K562 (cell line): ENCODE measurements at regions not wholly inside any gene's neighbourhood (a gene's known extent, or its start where the extent isn't known, plus 50 kb on each side); places are given as distances from the start of the nearest gene placed in this dataset.

Experiments used
- ATAC-seq: fragments of 200-7000 bp; cut with Tn5 transposase; 3 replicates; pipeline ENCODE4 v1.9.1; 2020; ENCODE audit warnings: moderate library complexity
- BruUV-seq: library from RNA; stranded (reverse); fragments of 400-500 nt; replicated peaks from 2 replicates; lab custom pipeline; 2021; lab: Mats Ljungman, UMichigan
- CTCF ChIA-PET: fragments of 300-600 bp; formaldehyde crosslinking; extraction: SDS; loops from one replicate; lab custom pipeline; 2021; ENCODE audit warnings: low intra/inter-chr PET ratio; lab: Yijun Ruan, JAX
- POLR2A ChIA-PET: fragments of 300-600, 350-650 bp; sonication (Branson Sonifier 250); formaldehyde crosslinking; extraction: SDS; loops from one replicate; lab custom pipeline; 2021; ENCODE audit warnings: antibody characterized with exemption, inconsistent platforms; lab: Yijun Ruan, JAX
- DNase-seq, 4 experiments: peaks; one replicate each; pipeline versions ENCODE4 v3.0.0 to v3.0.0-alpha.2; 2011 to 2018; ENCODE audit warnings: low spot score in 3 of 4, mixed read lengths in 3 of 4; ENCODE audit errors: extremely low read depth in 1 of 4
- FAIRE-seq: peaks from 2 replicates; lab custom pipeline; 2011; peaks lifted over from hg19 to GRCh38; lab: Jason Lieb, UNC
- H2AFZ ChIP-seq: 2 replicates; pipeline ENCODE4 v1.6.0; 2011; ENCODE audit warnings: low read depth, low read length, control low read depth, inconsistent platforms
- H3K27ac ChIP-seq: fragments of 200-600 bp; 3 replicates; pipeline ENCODE4 v1.8.0; 2011; ENCODE audit warnings: low read depth, mild to moderate bottlenecking, control low read depth, inconsistent platforms, low read length, moderate library complexity, mixed read lengths; ENCODE audit errors: extremely low read depth
- H3K27me3 ChIP-seq, 2 experiments: fragments of 300-600 bp in 1 of 2; 2 replicates in 1 of 2; 3 replicates in 1 of 2; pipeline versions ENCODE4 v1.6.0 to v1.8.0; 2011; ENCODE audit warnings: inconsistent platforms in 2 of 2, low read length in 2 of 2, mild to moderate bottlenecking in 1 of 2, mixed read lengths in 1 of 2, moderate library complexity in 1 of 2; ENCODE audit not compliant: control insufficient read depth in 2 of 2, insufficient read depth in 2 of 2
- H3K36me3 ChIP-seq: fragments of 300-600 bp; 3 replicates; pipeline ENCODE4 v1.8.0; 2011; ENCODE audit warnings: mild to moderate bottlenecking, low read length, inconsistent platforms; ENCODE audit not compliant: control insufficient read depth, insufficient read depth
- H3K4me1 ChIP-seq, 2 experiments: fragments of 200-600 bp in 1 of 2; replicated peaks in 1 of 2; 2 replicates in 1 of 2; 3 replicates in 1 of 2; pipeline versions ENCODE4 v1.5.1 to v1.8.0; 2011; ENCODE audit warnings: inconsistent platforms in 2 of 2, low read length in 2 of 2, mild to moderate bottlenecking in 1 of 2, mixed read lengths in 1 of 2, moderate library complexity in 1 of 2; ENCODE audit not compliant: control insufficient read depth in 2 of 2, insufficient read depth in 2 of 2
- H3K4me2 ChIP-seq: 2 replicates; pipeline ENCODE4 v1.6.1; 2011; ENCODE audit warnings: low read length, control low read depth, inconsistent platforms, mixed read lengths; ENCODE audit not compliant: insufficient read depth
- H3K4me3 ChIP-seq: fragments of 200-600 bp; sonication (generic), shearing (Covaris generic); 2 replicates; pipeline ENCODE4 v1.5.1; 2016; ENCODE audit warnings: control low read depth, inconsistent platforms
- H3K79me2 ChIP-seq: fragments of 200-600 bp; 3 replicates; pipeline ENCODE4 v1.8.0; 2011; ENCODE audit warnings: low read length, inconsistent platforms; ENCODE audit not compliant: control insufficient read depth, insufficient read depth
- H3K9ac ChIP-seq, 2 experiments: 2 replicates each; pipeline versions ENCODE4 v1.6.0 to v1.6.1; 2011; ENCODE audit warnings: low read depth in 2 of 2, low read length in 2 of 2, control low read depth in 1 of 2, inconsistent platforms in 1 of 2, mild to moderate bottlenecking in 1 of 2, mixed read lengths in 1 of 2; ENCODE audit not compliant: insufficient read depth in 1 of 2
- H3K9me1 ChIP-seq: one replicate; pipeline ENCODE4 v1.6.0; 2011; ENCODE audit warnings: inconsistent platforms, mild to moderate bottlenecking, low read length, moderate library complexity; ENCODE audit not compliant: control insufficient read depth, insufficient read depth
- H3K9me3 ChIP-seq: replicated peaks from 2 replicates; pipeline ENCODE4 v1.5.1; 2011; ENCODE audit warnings: low read depth, low read length, inconsistent platforms; ENCODE audit not compliant: control insufficient read depth, insufficient read depth
- H4K20me1 ChIP-seq: replicated peaks from 2 replicates; pipeline ENCODE4 v1.6.1; 2011; ENCODE audit warnings: low read length, inconsistent platforms, mixed read lengths; ENCODE audit not compliant: control insufficient read depth, insufficient read depth
- CCNT2 ChIP-seq: IDR thresholded peaks from 2 replicates; pipeline ENCODE4 v1.6.1; 2011; ENCODE audit warnings: borderline replicate concordance, low read depth, mild to moderate bottlenecking, moderate library complexity, mixed read lengths, low read length; ENCODE audit not compliant: insufficient read length; ENCODE audit errors: extremely low read depth
- KLF16 ChIP-seq: IDR thresholded peaks from 2 replicates; pipeline ENCODE4 v1.6.1; 2016; ENCODE audit warnings: antibody characterized with exemption
- LARP7 ChIP-seq: fragments of 450-650 bp; IDR thresholded peaks from 2 replicates; pipeline ENCODE4 v1.6.1; 2016
- PHTF2 ChIP-seq: fragments of 250-450 bp; sonication (Bioruptor Pico); IDR thresholded peaks from 2 replicates; pipeline ENCODE4 v1.5.0; 2021; ENCODE audit warnings: mild to moderate bottlenecking
- RBM39 ChIP-seq: fragments of 200-400 bp; formaldehyde crosslinking; optimal IDR thresholded peaks from 2 replicates; pipeline ENCODE3; 2018; ENCODE audit warnings: low read depth, low read length
- ZKSCAN8 ChIP-seq: fragments of 200-800 bp; sonication (Bioruptor generic); IDR thresholded peaks from 2 replicates; pipeline ENCODE4 v1.6.1; 2016; ENCODE audit warnings: missing genetic modification characterization, missing compliant biosample characterization
- ZNF175 ChIP-seq: fragments of 200-800 bp; sonication (Bioruptor generic); IDR thresholded peaks from 2 replicates; pipeline ENCODE4 v1.6.1; 2016; ENCODE audit warnings: low read depth, mild to moderate bottlenecking, missing genetic modification characterization, missing compliant biosample characterization
- WGBS: fragments of 100-300 bp; shearing (Covaris generic); methylation state at CpG from one replicate; pipeline ENCODE4 v1.1.6; 2016; ENCODE audit warnings: low coverage, mixed read lengths; ENCODE audit not compliant: insufficient coverage; ENCODE audit errors: missing lambda C conversion rate; 5-methylcytosine and 5-hydroxymethylcytosine counted together
- in situ Hi-C: fragments of 300-500 bp; cut with MboI; formaldehyde crosslinking; loops from 4 replicates; pipeline ENCODE4 v1.15.0; 2018; ENCODE audit warnings: inconsistent platforms, mixed read lengths
- intact Hi-C: fragments of 100-400 bp; cut with micrococcal nuclease; formaldehyde crosslinking; loops from 2 replicates; pipeline ENCODE4 v1.14.2; 2022
- TF ChIP-seq, protein P1 (sequence below): fragments of 250-450 bp; sonication (Bioruptor Pico); IDR thresholded peaks from 2 replicates; pipeline ENCODE4 v1.6.1; 2021; ENCODE audit warnings: mild to moderate bottlenecking

DNA sequence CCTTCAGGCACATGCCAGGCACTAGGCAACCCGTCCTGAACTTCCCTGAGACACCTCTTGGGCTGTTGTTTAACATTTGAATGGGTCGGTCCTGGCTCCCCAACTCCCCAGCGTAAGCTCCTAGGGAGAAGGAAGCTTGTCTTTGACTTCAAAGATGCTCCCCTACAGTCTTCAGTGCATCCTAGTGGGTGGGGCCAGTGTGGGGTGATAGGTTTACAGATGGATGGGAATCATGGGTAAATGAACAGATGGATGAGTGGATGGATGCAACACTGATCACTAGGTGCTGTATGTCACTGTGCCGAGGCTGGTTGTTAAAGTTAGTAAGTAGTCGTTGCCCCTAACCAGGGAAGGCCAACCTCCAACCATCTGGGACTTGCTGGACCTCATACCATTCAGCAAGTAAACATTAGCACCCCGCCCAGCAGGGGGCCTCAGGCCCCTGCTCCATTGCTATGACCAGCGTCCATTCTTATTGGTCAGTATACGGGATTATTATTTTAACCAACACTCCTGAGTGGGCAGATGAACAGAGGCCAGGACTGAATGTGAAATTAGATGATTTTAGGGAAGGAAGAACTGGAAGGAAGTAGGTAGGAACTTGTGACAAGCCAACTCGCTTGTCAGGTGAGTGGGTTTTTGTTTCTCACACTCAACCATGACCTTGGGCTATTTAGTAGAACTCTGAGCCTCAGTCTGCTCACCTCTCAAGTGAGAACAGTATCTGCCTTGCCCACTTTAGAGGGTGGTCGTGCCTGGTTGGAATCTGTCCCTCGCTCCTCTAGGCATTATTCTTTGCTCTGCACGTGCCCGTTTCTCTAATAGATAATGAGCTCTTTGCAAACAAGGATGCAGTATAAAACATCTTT is 82.9 kb upstream of the FOXP4 start (continued):
- TF ChIP-seq KLF16, result peak; percentile 8; the same call in 1 of the 2 replicates
- no peak for TF ChIP-seq RBM39
- TF ChIP-seq ZNF175 (CRISPR knock-in tag), result no peak
- no peak for TF ChIP-seq ZKSCAN8
- TF ChIP-seq LARP7, result no peak
- no peak for TF ChIP-seq PHTF2 (CRISPR knock-in tag)

- Histone ChIP-seq H3K36me3 (no peaks in the 10 kb centered on the region), H3K27me3 (peaks cover 21 to 48% of the 10 kb centered on the region in 2 experiments; a peak in 4 of 5 replicates), H3K4me2 (no peak overlapping the region), H3K9ac (no peak overlapping the region), H3K4me3 (no peak overlapping the region), H3K9me1 (no peaks in the 10 kb centered on the region), H3K27ac (no peak overlapping the region), H4K20me1 (peaks cover 12% of the 10 kb centered on the region), H3K79me2 (no peaks in the 10 kb centered on the region), H3K4me1 (no peaks in the 10 kb centered on the region), H2AFZ (no peak overlapping the region), H3K9me3 (no peaks in the 10 kb centered on the region)
- DNase-seq (no peak), ATAC-seq (no peak), FAIRE-seq (no peak)
- no TSS peak for BruUV-seq
- ChIA-PET POLR2A (interaction anchor here (1.9 kb wide), 1 partner anchor 10 kb away, joined by 6 read pairs; no protein-coding TSS in a partner anchor), CTCF (interaction anchor here (1.5 to 3.6 kb wide), 2 partner anchors 128 to 219 kb away, joined by 7 to 31 read pairs; no protein-coding TSS in a partner anchor)
- 2% methylated on average over 3 of the region's 3 CpGs for WGBS
- in situ Hi-C loops (loop anchor here (5.0 kb wide), 1 partner anchor 128 kb away; no protein-coding TSS in a partner anchor), intact Hi-C loops (loop anchor here (5.0 kb wide), 1 partner anchor 97 kb away; no protein-coding TSS in a partner anchor)
- TF ChIP-seq, protein P1, sequence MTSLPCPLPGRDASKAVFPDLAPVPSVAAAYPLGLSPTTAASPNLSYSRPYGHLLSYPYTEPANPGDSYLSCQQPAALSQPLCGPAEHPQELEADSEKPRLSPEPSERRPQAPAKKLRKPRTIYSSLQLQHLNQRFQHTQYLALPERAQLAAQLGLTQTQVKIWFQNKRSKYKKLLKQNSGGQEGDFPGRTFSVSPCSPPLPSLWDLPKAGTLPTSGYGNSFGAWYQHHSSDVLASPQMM (CRISPR knock-in tag), result no peak
- TF ChIP-seq CCNT2, result no peak
Observed at GRCh38 chr6:41464019-41464418, 82.2 kb upstream of the FOXP4 start.
